HEK293 (cell line): ENCODE measurements at regions not wholly inside any gene's neighbourhood (a gene's known extent, or its start where the extent isn't known, plus 50 kb on each side); places are given as distances from the start of the nearest gene placed in this dataset.

Experiments
- CTCF ChIA-PET: fragments of 350-600 bp; formaldehyde crosslinking; extraction: SDS; loops from one replicate; lab custom pipeline; 2021; ENCODE audit warnings: antibody characterized with exemption; lab: Yijun Ruan, JAX
- POLR2A ChIA-PET: fragments of 300-600 bp; formaldehyde crosslinking; extraction: SDS; loops from one replicate; lab custom pipeline; 2020; ENCODE audit warnings: antibody characterized with exemption, inconsistent platforms; lab: Yijun Ruan, JAX
- H3K27ac ChIP-seq: fragments of 200-500 bp; sonication (Bioruptor generic); 2 replicates; pipeline ENCODE4 v1.5.1; 2014; ENCODE audit warnings: low read depth, low read length, control low read depth, inconsistent platforms; ENCODE audit errors: extremely low read depth
- H3K36me3 ChIP-seq, 2 experiments: fragments of 200-500 bp in 1 of 2; sonication (Bioruptor generic) in 1 of 2; 1 replicate in 1 of 2; 2 replicates in 1 of 2; pipeline ENCODE4 v1.5.1; 2014 to 2017; ENCODE audit warnings: inconsistent platforms in 2 of 2, low read length in 2 of 2; ENCODE audit not compliant: control insufficient read depth in 2 of 2, insufficient read depth in 1 of 2
- H3K4me1 ChIP-seq: fragments of 200-500 bp; sonication (Bioruptor generic); 2 replicates; pipeline ENCODE4 v1.5.1; 2014; ENCODE audit warnings: mild to moderate bottlenecking, low read length, inconsistent platforms; ENCODE audit not compliant: control insufficient read depth, insufficient read depth
- H3K4me3 ChIP-seq: 2 replicates; pipeline ENCODE4 v1.5.1; 2011; ENCODE audit warnings: low read depth, mild to moderate bottlenecking, control low read depth, low read length, moderate library complexity
- H3K9me3 ChIP-seq: fragments of 200-500 bp; sonication (Bioruptor generic); 2 replicates; pipeline ENCODE4 v1.5.1; 2014; ENCODE audit warnings: low read depth, low read length, inconsistent platforms; ENCODE audit not compliant: control insufficient read depth, insufficient read depth
- FEZF1 ChIP-seq: fragments of 450-650 bp; formaldehyde crosslinking; IDR thresholded peaks from 2 replicates; pipeline ENCODE4 v1.5.1; 2016; ENCODE audit warnings: missing biosample characterization, missing genetic modification characterization
- RBAK ChIP-seq: fragments of 450-650 bp; formaldehyde crosslinking; IDR thresholded peaks from 2 replicates; pipeline ENCODE4 v1.5.1; 2016; ENCODE audit warnings: missing biosample characterization, missing genetic modification characterization
- SCRT1 ChIP-seq: fragments of 450-650 bp; formaldehyde crosslinking; IDR thresholded peaks from 2 replicates; pipeline ENCODE4 v1.5.1; 2016; ENCODE audit warnings: missing biosample characterization, missing genetic modification characterization, borderline replicate concordance
- YY1 ChIP-seq: fragments of 450-650 bp; formaldehyde crosslinking; IDR thresholded peaks from 2 replicates; pipeline ENCODE4 v1.5.1; 2018; ENCODE audit warnings: missing biosample characterization, missing genetic modification characterization
- YY2 ChIP-seq: fragments of 450-650 bp; formaldehyde crosslinking; IDR thresholded peaks from 2 replicates; pipeline ENCODE4 v1.5.1; 2016; ENCODE audit warnings: missing biosample characterization, missing genetic modification characterization
- ZBTB20 ChIP-seq: fragments of 450-650 bp; formaldehyde crosslinking; IDR thresholded peaks from 2 replicates; pipeline ENCODE4 v1.5.1; 2016; ENCODE audit warnings: missing biosample characterization, missing genetic modification characterization
- ZFHX2 ChIP-seq: fragments of 450-650 bp; formaldehyde crosslinking; conservative IDR thresholded peaks from 2 replicates; pipeline ENCODE4 v1.5.1; 2016; ENCODE audit warnings: missing biosample characterization, missing genetic modification characterization
- ZFP37 ChIP-seq: fragments of 450-650 bp; formaldehyde crosslinking; IDR thresholded peaks from 2 replicates; pipeline ENCODE4 v1.5.1; 2016; ENCODE audit warnings: missing biosample characterization, missing genetic modification characterization
- ZIC2 ChIP-seq: fragments of 450-650 bp; formaldehyde crosslinking; IDR thresholded peaks from 2 replicates; pipeline ENCODE4 v1.5.1; 2016; ENCODE audit warnings: missing biosample characterization, missing genetic modification characterization
- ZNF175 ChIP-seq: fragments of 450-650 bp; formaldehyde crosslinking; IDR thresholded peaks from 2 replicates; pipeline ENCODE4 v1.5.1; 2016; ENCODE audit warnings: missing biosample characterization, missing genetic modification characterization
- ZNF311 ChIP-seq: fragments of 450-650 bp; formaldehyde crosslinking; IDR thresholded peaks from 2 replicates; pipeline ENCODE4 v1.5.1; 2017; ENCODE audit warnings: missing biosample characterization, missing genetic modification characterization, borderline replicate concordance
- ZNF350 ChIP-seq: fragments of 450-650 bp; formaldehyde crosslinking; IDR thresholded peaks from 2 replicates; pipeline ENCODE4 v1.5.0; 2017; ENCODE audit warnings: missing biosample characterization, mild to moderate bottlenecking, missing genetic modification characterization
- ZNF366 ChIP-seq: fragments of 450-650 bp; formaldehyde crosslinking; conservative IDR thresholded peaks from 2 replicates; pipeline ENCODE4 v1.5.1; 2016; ENCODE audit warnings: missing biosample characterization, missing genetic modification characterization
- ZNF521 ChIP-seq: fragments of 450-650 bp; formaldehyde crosslinking; IDR thresholded peaks from 2 replicates; pipeline ENCODE4 v1.5.1; 2017; ENCODE audit warnings: missing biosample characterization, mild to moderate bottlenecking, missing genetic modification characterization
- ZNF529 ChIP-seq: fragments of 450-650 bp; formaldehyde crosslinking; IDR thresholded peaks from 2 replicates; pipeline ENCODE4 v1.5.1; 2017; ENCODE audit warnings: missing genetic modification characterization, missing biosample characterization; ENCODE audit not compliant: insufficient replicate concordance
- ZNF610 ChIP-seq: fragments of 450-650 bp; formaldehyde crosslinking; IDR thresholded peaks from 2 replicates; pipeline ENCODE4 v1.5.1; 2016; ENCODE audit warnings: missing biosample characterization, missing genetic modification characterization, borderline replicate concordance
- ZNF624 ChIP-seq: fragments of 450-650 bp; formaldehyde crosslinking; IDR thresholded peaks from 2 replicates; pipeline ENCODE4 v1.5.1; 2017; ENCODE audit warnings: missing biosample characterization, missing genetic modification characterization
- ZNF658 ChIP-seq: fragments of 450-650 bp; formaldehyde crosslinking; IDR thresholded peaks from 2 replicates; pipeline ENCODE4; 2016; ENCODE audit warnings: missing biosample characterization, missing genetic modification characterization
- ZNF670 ChIP-seq: fragments of 450-650 bp; formaldehyde crosslinking; IDR thresholded peaks from 2 replicates; pipeline ENCODE4 v1.5.1; 2016; ENCODE audit warnings: missing biosample characterization, missing genetic modification characterization, low read depth
- ZNF707 ChIP-seq: fragments of 450-650 bp; formaldehyde crosslinking; IDR thresholded peaks from 2 replicates; pipeline ENCODE4 v1.5.1; 2016; ENCODE audit warnings: missing biosample characterization, missing genetic modification characterization
- ZNF76 ChIP-seq: fragments of 450-650 bp; formaldehyde crosslinking; IDR thresholded peaks from 2 replicates; pipeline ENCODE4; 2016; ENCODE audit warnings: low read depth, missing biosample characterization, missing genetic modification characterization, borderline replicate concordance
- TF ChIP-seq, protein P1 (sequence below): fragments of 450-650 bp; formaldehyde crosslinking; IDR thresholded peaks from 2 replicates; pipeline ENCODE4 v1.5.1; 2016; ENCODE audit warnings: missing biosample characterization, missing genetic modification characterization
- TF ChIP-seq, protein P2 (sequence below): fragments of 450-650 bp; formaldehyde crosslinking; IDR thresholded peaks from 2 replicates; pipeline ENCODE4 v1.5.1; 2016; ENCODE audit warnings: missing biosample characterization, missing genetic modification characterization
- TF ChIP-seq, protein P3 (sequence below): fragments of 450-650 bp; formaldehyde crosslinking; IDR thresholded peaks from 2 replicates; pipeline ENCODE4 v1.5.1; 2016; ENCODE audit warnings: missing biosample characterization, missing genetic modification characterization
- TF ChIP-seq, protein P4 (sequence below): fragments of 450-650 bp; formaldehyde crosslinking; IDR thresholded peaks from 2 replicates; pipeline ENCODE4 v1.5.1; 2016; ENCODE audit warnings: missing biosample characterization, missing genetic modification characterization
- TF ChIP-seq, protein P5 (sequence below): fragments of 450-650 bp; formaldehyde crosslinking; IDR thresholded peaks from 2 replicates; pipeline ENCODE4 v1.5.1; 2017; ENCODE audit warnings: missing biosample characterization, missing genetic modification characterization

DNA sequence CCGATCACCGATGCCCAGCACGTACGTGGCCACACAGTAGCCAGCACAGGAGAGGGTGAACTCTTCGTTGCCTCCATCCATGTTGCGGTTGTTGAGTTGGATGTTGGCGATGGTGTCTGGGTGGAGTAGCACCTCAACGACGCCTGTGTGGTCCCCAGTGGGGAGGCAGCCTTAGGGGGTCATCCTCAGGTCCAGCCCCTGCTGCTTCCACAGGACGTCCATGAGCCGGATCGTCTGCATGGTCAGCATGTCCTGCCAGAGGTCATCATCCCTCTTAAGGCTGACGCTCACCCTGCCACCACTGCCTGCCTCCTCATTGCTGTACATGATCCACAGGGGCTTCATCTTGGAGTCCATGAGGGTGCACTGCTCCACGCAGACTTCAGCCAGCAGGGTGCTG is 369.3 kb downstream of the CMPK2 start (continued):
- TF ChIP-seq, protein P1, sequence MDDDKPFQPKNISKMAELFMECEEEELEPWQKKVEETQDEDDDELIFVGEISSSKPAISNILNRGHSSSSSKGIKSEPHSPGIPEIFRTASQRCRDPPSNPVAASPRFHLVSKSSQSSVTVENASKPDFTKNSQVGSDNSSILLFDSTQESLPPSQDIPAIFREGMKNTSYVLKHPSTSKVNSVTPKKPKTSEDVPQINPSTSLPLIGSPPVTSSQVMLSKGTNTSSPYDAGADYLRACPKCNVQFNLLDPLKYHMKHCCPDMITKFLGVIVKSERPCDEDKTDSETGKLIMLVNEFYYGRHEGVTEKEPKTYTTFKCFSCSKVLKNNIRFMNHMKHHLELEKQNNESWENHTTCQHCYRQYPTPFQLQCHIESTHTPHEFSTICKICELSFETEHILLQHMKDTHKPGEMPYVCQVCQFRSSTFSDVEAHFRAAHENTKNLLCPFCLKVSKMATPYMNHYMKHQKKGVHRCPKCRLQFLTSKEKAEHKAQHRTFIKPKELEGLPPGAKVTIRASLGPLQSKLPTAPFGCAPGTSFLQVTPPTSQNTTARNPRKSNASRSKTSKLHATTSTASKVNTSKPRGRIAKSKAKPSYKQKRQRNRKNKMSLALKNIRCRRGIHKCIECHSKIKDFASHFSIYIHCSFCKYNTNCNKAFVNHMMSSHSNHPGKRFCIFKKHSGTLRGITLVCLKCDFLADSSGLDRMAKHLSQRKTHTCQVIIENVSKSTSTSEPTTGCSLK: no peak
- TF ChIP-seq ZNF624 (tag by site-specific recombination) (no peak), FEZF1 (no peak)

DNA sequence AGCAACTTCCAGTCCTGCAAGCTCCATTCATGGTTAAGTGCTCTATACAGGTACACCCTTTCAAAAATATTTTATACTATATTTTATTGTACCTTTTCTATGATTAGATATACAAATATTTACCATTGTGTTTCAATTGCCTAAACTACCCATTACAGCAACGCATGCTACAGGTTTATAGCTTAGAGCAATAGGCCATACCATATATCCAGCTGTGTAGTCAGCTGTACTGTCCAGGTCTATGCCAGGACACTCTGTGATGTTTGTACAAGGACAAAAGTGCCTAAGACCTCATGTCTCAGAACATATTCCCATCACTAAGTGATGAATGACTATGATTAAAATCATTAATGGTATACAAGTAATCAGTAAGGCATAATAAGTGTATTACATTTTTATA is 368.7 kb downstream of the CMPK2 start:
- no peak overlapping the region for H3K27ac ChIP-seq
- no peak overlapping the region for H3K4me3 ChIP-seq
- no peaks in the 10 kb centered on the region for H3K4me1 ChIP-seq
- ChIA-PET CTCF (interaction anchor here (0.6 kb wide), 1 partner anchor 105 kb away, joined by 5 read pairs; no protein-coding TSS in a partner anchor), POLR2A (no interaction called here)
- no peaks in the 10 kb centered on the region for H3K36me3 ChIP-seq
- H3K9me3 ChIP-seq: no peaks in the 10 kb centered on the region
- TF ChIP-seq ZNF529 (tag by site-specific recombination): no peak
- no peak for TF ChIP-seq ZNF366 (tag by site-specific recombination)
- TF ChIP-seq ZIC2: no peak
- no peak for TF ChIP-seq ZNF521 (tag by site-specific recombination)
- TF ChIP-seq, protein P2, sequence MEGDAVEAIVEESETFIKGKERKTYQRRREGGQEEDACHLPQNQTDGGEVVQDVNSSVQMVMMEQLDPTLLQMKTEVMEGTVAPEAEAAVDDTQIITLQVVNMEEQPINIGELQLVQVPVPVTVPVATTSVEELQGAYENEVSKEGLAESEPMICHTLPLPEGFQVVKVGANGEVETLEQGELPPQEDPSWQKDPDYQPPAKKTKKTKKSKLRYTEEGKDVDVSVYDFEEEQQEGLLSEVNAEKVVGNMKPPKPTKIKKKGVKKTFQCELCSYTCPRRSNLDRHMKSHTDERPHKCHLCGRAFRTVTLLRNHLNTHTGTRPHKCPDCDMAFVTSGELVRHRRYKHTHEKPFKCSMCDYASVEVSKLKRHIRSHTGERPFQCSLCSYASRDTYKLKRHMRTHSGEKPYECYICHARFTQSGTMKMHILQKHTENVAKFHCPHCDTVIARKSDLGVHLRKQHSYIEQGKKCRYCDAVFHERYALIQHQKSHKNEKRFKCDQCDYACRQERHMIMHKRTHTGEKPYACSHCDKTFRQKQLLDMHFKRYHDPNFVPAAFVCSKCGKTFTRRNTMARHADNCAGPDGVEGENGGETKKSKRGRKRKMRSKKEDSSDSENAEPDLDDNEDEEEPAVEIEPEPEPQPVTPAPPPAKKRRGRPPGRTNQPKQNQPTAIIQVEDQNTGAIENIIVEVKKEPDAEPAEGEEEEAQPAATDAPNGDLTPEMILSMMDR (tag by site-specific recombination): no peak
- no peak for TF ChIP-seq SCRT1 (tag by site-specific recombination)
- no peak for TF ChIP-seq ZNF707 (tag by site-specific recombination)
- TF ChIP-seq ZNF175 (tag by site-specific recombination): no peak
- no peak for TF ChIP-seq YY2 (tag by site-specific recombination)
- TF ChIP-seq ZNF350: no peak
- no peak for TF ChIP-seq RBAK (tag by site-specific recombination)
- no peak for TF ChIP-seq ZNF670 (tag by site-specific recombination)
- no peak for TF ChIP-seq ZNF658
- no peak for TF ChIP-seq ZNF610 (tag by site-specific recombination)
- TF ChIP-seq, protein P3, sequence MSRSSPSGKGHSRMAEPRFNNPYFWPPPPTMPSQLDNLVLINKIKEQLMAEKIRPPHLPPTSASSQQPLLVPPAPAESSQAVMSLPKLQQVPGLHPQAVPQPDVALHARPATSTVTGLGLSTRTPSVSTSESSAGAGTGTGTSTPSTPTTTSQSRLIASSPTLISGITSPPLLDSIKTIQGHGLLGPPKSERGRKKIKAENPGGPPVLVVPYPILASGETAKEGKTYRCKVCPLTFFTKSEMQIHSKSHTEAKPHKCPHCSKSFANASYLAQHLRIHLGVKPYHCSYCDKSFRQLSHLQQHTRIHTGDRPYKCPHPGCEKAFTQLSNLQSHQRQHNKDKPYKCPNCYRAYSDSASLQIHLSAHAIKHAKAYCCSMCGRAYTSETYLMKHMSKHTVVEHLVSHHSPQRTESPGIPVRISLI (tag by site-specific recombination): no peak
- TF ChIP-seq YY1 (tag by site-specific recombination): no peak

DNA sequence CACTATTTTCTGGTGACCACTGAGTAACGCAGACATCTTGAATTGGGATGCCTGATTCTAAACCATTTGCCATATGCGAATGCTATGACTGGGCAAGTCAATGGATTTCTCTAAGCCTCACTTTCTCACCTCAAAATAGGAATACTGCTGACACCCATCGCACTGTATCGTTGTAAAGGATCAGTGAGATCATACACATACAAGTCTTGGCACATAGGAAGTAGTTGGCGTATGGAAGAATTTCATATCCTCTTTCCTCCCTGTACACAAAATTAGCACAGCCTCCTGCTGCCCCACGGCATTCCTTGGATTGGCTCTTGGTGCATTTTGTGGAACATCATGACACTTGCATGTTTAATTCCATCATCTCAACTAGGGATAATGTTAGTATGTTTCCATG is 366.9 kb downstream of the CMPK2 start:
- H3K4me3 ChIP-seq: no peak overlapping the region
- H3K36me3 ChIP-seq: no peaks in the 10 kb centered on the region
- no peaks in the 10 kb centered on the region for H3K4me1 ChIP-seq
- no peak overlapping the region for H3K27ac ChIP-seq
- TF ChIP-seq, protein P4, sequence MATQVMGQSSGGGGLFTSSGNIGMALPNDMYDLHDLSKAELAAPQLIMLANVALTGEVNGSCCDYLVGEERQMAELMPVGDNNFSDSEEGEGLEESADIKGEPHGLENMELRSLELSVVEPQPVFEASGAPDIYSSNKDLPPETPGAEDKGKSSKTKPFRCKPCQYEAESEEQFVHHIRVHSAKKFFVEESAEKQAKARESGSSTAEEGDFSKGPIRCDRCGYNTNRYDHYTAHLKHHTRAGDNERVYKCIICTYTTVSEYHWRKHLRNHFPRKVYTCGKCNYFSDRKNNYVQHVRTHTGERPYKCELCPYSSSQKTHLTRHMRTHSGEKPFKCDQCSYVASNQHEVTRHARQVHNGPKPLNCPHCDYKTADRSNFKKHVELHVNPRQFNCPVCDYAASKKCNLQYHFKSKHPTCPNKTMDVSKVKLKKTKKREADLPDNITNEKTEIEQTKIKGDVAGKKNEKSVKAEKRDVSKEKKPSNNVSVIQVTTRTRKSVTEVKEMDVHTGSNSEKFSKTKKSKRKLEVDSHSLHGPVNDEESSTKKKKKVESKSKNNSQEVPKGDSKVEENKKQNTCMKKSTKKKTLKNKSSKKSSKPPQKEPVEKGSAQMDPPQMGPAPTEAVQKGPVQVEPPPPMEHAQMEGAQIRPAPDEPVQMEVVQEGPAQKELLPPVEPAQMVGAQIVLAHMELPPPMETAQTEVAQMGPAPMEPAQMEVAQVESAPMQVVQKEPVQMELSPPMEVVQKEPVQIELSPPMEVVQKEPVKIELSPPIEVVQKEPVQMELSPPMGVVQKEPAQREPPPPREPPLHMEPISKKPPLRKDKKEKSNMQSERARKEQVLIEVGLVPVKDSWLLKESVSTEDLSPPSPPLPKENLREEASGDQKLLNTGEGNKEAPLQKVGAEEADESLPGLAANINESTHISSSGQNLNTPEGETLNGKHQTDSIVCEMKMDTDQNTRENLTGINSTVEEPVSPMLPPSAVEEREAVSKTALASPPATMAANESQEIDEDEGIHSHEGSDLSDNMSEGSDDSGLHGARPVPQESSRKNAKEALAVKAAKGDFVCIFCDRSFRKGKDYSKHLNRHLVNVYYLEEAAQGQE (tag by site-specific recombination): no peak
- TF ChIP-seq, protein P5, sequence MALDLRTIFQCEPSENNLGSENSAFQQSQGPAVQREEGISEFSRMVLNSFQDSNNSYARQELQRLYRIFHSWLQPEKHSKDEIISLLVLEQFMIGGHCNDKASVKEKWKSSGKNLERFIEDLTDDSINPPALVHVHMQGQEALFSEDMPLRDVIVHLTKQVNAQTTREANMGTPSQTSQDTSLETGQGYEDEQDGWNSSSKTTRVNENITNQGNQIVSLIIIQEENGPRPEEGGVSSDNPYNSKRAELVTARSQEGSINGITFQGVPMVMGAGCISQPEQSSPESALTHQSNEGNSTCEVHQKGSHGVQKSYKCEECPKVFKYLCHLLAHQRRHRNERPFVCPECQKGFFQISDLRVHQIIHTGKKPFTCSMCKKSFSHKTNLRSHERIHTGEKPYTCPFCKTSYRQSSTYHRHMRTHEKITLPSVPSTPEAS (tag by site-specific recombination): no peak
- TF ChIP-seq ZNF311 (tag by site-specific recombination) (no peak), ZNF76 (tag by site-specific recombination) (no peak), ZBTB20 (tag by site-specific recombination) (no peak), ZFP37 (tag by site-specific recombination) (no peak), ZFHX2 (tag by site-specific recombination) (no peak)
- ChIA-PET POLR2A (no interaction called here), CTCF (no interaction called here)
- no peaks in the 10 kb centered on the region for H3K9me3 ChIP-seq
